Activated CD8-positive, alpha-beta memory T cell treated with anti-CD3 and anti-CD28 coated beads, Interleukin-2, amount 10 ng/mL, durations not matched to agents 7 days and 5 days (primary cell): ENCODE measurements at regions not wholly inside any gene's neighbourhood (a gene's known extent, or its start where the extent isn't known, plus 50 kb on each side); places are given as distances from the start of the nearest gene placed in this dataset.

Experiments used
- ATAC-seq: fragments of 150-1000 bp; cut with Tn5 transposase; one replicate; pipeline ENCODE4 v1.10.0; 2021; ENCODE audit warnings: moderate library complexity
- CTCF ChIA-PET: fragments of 350-600 bp; sonication (Branson Sonifier 250); formaldehyde crosslinking; loops from one replicate; lab custom pipeline; 2021; ENCODE audit warnings: antibody characterized with exemption; lab: Charles Lee
- DNase-seq: peaks from one replicate; pipeline ENCODE4 v3.0.0-alpha.2; 2020
- H3K27ac Mint-ChIP-seq: one replicate; pipeline ENCODE4 v1.8.0; 2021; ENCODE audit warnings: mild to moderate bottlenecking, mixed read lengths
- H3K27me3 Mint-ChIP-seq: one replicate; pipeline ENCODE4 v1.8.0; 2021; ENCODE audit warnings: mixed read lengths
- H3K36me3 Mint-ChIP-seq: one replicate; pipeline ENCODE4 v1.8.0; 2021; ENCODE audit warnings: mild to moderate bottlenecking, mixed read lengths
- H3K4me1 Mint-ChIP-seq: one replicate; pipeline ENCODE4 v1.8.0; 2021; ENCODE audit warnings: mixed read lengths
- H3K4me3 Mint-ChIP-seq: one replicate; pipeline ENCODE4 v1.8.0; 2021; ENCODE audit warnings: mild to moderate bottlenecking, moderate library complexity, mixed read lengths
- H3K9me3 Mint-ChIP-seq: one replicate; pipeline ENCODE4 v1.8.0; 2022; ENCODE audit warnings: low read depth, mixed read lengths

DNA sequence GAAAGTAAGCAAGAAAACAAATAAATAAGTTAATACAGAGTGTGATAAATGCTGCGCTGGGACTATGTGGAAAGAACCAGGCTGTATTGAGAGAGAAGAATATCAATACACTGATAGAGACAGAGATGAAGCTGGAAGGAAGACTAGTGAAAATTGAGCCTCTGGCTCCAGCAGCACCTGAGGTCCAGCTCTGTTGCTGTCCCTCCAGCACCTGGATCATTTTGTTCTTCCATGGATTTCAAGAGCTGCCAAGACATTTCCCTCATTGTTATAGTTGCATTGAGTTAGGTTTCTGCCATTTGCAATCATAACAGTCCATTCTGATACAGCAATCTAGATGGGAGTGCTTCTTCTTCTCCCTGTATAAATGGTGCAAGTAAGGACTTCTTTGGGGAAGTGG lies 242.7 kb upstream of the FGGY start:
- no peak overlapping the region for H3K27ac Mint-ChIP-seq
- DNase-seq (no peak), ATAC-seq (no peak)
- H3K4me1 Mint-ChIP-seq, result no peaks in the 10 kb centered on the region
- no peak overlapping the region for H3K4me3 Mint-ChIP-seq
- CTCF ChIA-PET, result interaction anchor here (1.0 kb wide), 2 partner anchors 9 to 20 kb away, joined by 3 read pairs; no protein-coding TSS in a partner anchor
- no peaks in the 10 kb centered on the region for H3K9me3 Mint-ChIP-seq
- no peaks in the 10 kb centered on the region for H3K27me3 Mint-ChIP-seq
- no peaks in the 10 kb centered on the region for H3K36me3 Mint-ChIP-seq

DNA sequence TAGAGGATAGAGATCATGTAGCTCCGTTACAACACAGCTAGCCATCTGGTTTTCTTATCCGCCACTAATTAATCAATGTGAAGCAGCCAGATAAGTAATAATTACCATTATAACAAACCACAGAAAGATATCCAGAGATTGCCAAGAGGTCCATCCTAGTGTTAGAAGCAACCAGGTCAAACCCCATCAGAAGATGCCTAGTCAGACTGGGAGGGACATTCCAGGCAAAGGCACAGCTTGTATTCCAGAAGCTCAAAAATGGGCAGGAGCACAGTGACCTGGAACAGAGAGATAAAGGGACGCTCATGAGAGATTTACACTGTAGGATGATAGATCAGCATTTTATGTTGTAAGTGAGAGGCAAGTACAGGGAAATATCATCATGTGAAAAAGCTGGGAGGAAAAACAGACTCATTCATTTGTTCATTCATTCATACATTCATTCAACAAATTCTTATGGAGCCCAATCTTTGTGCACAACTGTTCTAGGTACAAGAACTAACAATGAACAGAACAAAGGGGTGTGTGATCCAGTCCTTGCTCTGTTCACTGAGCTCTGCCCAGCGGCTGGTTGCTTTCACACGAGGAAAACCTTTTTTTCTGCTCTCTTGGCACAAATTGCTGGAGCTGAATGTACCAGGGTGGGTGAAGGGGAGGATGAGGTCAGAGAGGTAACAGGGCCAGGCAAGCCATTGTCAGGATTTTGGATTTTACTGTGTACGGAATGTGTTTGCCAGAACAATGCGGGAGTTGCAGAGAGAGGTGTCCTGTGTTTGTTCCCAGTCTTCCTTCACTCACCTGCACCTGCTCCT lies 240.8 kb upstream of the FGGY start:
- H3K4me3 Mint-ChIP-seq, result no peak overlapping the region
- no peak overlapping the region for H3K27ac Mint-ChIP-seq

GRCh38 chr1:59057211-59057694 lies 239.6 kb upstream of the FGGY start:
- no peak for DNase-seq
- Mint-ChIP-seq H3K4me3 (no peak overlapping the region), H3K36me3 (peaks cover 5% of the 10 kb centered on the region), H3K4me1 (peaks cover 8% of the 10 kb centered on the region), H3K27me3 (no peaks in the 10 kb centered on the region), H3K9me3 (no peaks in the 10 kb centered on the region), H3K27ac (no peak overlapping the region)
- CTCF ChIA-PET, result no interaction called here
- ATAC-seq, result no peak

More for the DNA sequence above, 240.8 kb upstream of the FGGY start:
- ATAC-seq (no peak), DNase-seq (no peak)
- CTCF ChIA-PET, result interaction anchor here (1.0 kb wide), 1 partner anchor 9 kb away, joined by 3 read pairs; no protein-coding TSS in a partner anchor
- Mint-ChIP-seq H3K4me1 (peaks cover 5% of the 10 kb centered on the region), H3K9me3 (no peaks in the 10 kb centered on the region), H3K36me3 (peaks cover 5% of the 10 kb centered on the region), H3K27me3 (no peaks in the 10 kb centered on the region)

GRCh38 chr1:59057796-59058195 lies 239.1 kb upstream of the FGGY start:
- peaks cover 5% of the 10 kb centered on the region for H3K36me3 Mint-ChIP-seq
- no peaks in the 10 kb centered on the region for H3K9me3 Mint-ChIP-seq
- H3K27me3 Mint-ChIP-seq, result no peaks in the 10 kb centered on the region
- CTCF ChIA-PET, result no interaction called here
- H3K4me1 Mint-ChIP-seq, result peaks cover 10% of the 10 kb centered on the region
- DNase-seq (no peak), ATAC-seq (no peak)
- no peak overlapping the region for H3K27ac Mint-ChIP-seq
- no peak overlapping the region for H3K4me3 Mint-ChIP-seq

GRCh38 chr1:59058665-59059439 lies 238.0 kb upstream of the FGGY start:
- H3K27ac Mint-ChIP-seq, result no peak overlapping the region
- H3K4me3 Mint-ChIP-seq, result no peak overlapping the region
- no peaks in the 10 kb centered on the region for H3K9me3 Mint-ChIP-seq
- no peak for DNase-seq
- CTCF ChIA-PET, result no interaction called here
- peaks cover 6% of the 10 kb centered on the region for H3K36me3 Mint-ChIP-seq
- H3K27me3 Mint-ChIP-seq, result no peaks in the 10 kb centered on the region
- peaks cover 20% of the 10 kb centered on the region for H3K4me1 Mint-ChIP-seq
- ATAC-seq, result no peak

DNA sequence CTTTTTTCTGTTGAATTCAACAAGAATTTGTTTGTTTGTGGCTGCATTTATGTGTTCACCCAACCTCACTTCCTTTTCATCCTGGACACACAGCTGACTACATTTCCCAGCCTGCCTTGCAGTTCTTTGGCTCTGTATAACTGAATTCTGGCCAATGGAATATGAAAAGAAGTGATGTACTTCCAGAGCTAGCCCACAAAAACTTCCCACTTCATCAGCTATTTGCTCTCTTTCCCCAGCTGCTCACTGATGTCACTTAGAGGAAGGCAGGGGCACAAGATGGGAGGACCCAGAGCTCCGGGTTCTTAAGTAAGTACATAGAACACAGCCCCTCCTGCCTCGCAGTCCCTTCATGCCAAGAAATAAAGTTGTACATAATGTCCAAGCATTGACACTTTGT lies 235.0 kb upstream of the FGGY start:
- Mint-ChIP-seq H3K4me1 (peaks cover 25% of the 10 kb centered on the region), H3K36me3 (peaks cover 7% of the 10 kb centered on the region), H3K27ac (no peak overlapping the region), H3K9me3 (no peaks in the 10 kb centered on the region), H3K4me3 (no peak overlapping the region), H3K27me3 (no peaks in the 10 kb centered on the region)
- DNase-seq (no peak), ATAC-seq (no peak)
- CTCF ChIA-PET, result interaction anchor here (1.3 to 2.5 kb wide), 4 partner anchors 15 to 280 kb away, joined by 3 to 8 read pairs (median 4); no protein-coding TSS in a partner anchor

- Mint-ChIP-seq H3K27ac (no peak overlapping the region), H3K9me3 (no peaks in the 10 kb centered on the region), H3K36me3 (peaks cover 7% of the 10 kb centered on the region), H3K4me3 (no peak overlapping the region), H3K27me3 (no peaks in the 10 kb centered on the region), H3K4me1 (peaks cover 25% of the 10 kb centered on the region)
- CTCF ChIA-PET, result interaction anchor here (1.1 to 2.5 kb wide), 5 partner anchors 10 to 43 kb away, joined by 3 to 8 read pairs (median 5); no protein-coding TSS in a partner anchor
- DNase-seq (no peak), ATAC-seq (no peak)
Measured at GRCh38 chr1:59062743-59063142, 234.2 kb upstream of the FGGY start.

DNA sequence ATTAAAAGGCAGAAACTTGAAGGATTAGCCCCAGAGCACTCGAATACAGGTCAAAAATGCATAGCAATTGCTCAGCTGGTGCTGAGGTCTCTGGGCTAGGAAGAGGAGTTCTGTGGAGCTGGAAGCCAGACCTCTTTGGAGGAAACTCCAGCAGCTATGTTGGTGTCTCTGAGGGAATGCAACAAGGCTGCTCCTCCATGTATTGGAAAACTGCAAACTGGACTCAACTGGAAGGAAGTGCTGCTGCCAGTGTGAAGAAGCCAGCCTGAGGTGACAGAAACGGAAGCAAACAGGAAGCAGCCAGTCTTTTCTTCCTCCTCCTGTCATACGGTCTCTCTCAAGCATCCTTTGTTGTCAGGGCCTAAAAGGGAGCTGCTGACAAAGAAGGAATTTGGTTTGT lies 233.4 kb upstream of the FGGY start:
- CTCF ChIA-PET, result interaction anchor here (1.0 to 2.2 kb wide), 5 partner anchors 10 to 282 kb away, joined by 3 to 5 read pairs (median 4); no protein-coding TSS in a partner anchor
- Mint-ChIP-seq H3K4me3 (no peak overlapping the region), H3K27me3 (no peaks in the 10 kb centered on the region), H3K36me3 (peaks cover 7% of the 10 kb centered on the region), H3K27ac (peak overlapping the region; percentile 79), H3K4me1 (peaks cover 25% of the 10 kb centered on the region), H3K9me3 (no peaks in the 10 kb centered on the region)
- ATAC-seq (peak; percentile 67), DNase-seq (peak; percentile 47)

GRCh38 chr1:59064592-59064991 lies 232.3 kb upstream of the FGGY start:
- no peak overlapping the region for H3K27ac Mint-ChIP-seq
- CTCF ChIA-PET, result interaction anchor here (0.9 to 1.9 kb wide), 4 partner anchors 8 to 635 kb away, joined by 3 to 6 read pairs (median 4); no protein-coding TSS in a partner anchor
- ATAC-seq (no peak), DNase-seq (no peak)
- no peaks in the 10 kb centered on the region for H3K27me3 Mint-ChIP-seq
- no peak overlapping the region for H3K4me3 Mint-ChIP-seq
- no peaks in the 10 kb centered on the region for H3K9me3 Mint-ChIP-seq
- H3K36me3 Mint-ChIP-seq, result peaks cover 7% of the 10 kb centered on the region
- H3K4me1 Mint-ChIP-seq, result peaks cover 25% of the 10 kb centered on the region

DNA sequence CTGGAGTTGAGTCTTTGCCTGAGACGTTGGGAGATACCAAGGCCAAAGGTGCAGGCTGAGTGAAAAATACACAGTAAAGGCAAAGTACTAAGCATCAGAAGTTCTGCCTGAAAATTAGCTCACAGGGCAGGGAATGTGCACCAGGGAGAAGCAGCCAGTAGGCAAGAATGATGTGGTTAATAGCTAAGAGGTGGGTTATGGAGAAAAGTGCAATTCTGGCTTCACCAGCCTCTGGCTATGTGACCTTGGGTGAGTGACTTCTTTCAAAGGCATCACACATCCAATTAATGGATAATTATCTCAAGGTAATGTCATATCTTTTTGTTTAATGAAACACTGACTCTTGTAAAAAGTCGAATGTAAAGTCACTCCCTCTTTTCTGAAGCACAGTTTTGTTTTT lies 230.7 kb upstream of the FGGY start:
- DNase-seq, result no peak
- Mint-ChIP-seq H3K27ac (no peak overlapping the region), H3K4me1 (peaks cover 28% of the 10 kb centered on the region), H3K9me3 (no peaks in the 10 kb centered on the region), H3K4me3 (no peak overlapping the region), H3K36me3 (peaks cover 3% of the 10 kb centered on the region), H3K27me3 (no peaks in the 10 kb centered on the region)
- no peak for ATAC-seq
- CTCF ChIA-PET, result interaction anchor here (1.4 to 1.9 kb wide), 3 partner anchors 17 to 633 kb away, joined by 3 to 6 read pairs (median 5); no protein-coding TSS in a partner anchor

DNA sequence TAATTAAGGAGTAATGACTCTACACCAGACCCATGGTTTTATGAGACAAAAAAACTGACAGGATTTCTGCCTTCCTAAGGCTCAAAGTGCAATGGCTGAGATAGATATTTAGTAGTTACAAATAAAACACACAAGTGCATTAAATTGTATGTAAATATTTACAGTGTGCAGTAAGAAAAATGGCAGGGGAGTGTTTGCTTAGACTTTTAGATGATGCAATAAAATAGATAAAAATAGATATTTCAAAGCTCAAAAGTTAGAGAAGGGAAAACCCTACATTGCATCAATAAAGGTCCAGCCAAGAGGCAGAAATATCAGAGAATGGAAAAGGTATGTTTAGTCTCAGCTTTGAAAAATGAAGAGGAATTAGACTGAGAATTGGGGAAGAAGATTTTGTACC lies 226.3 kb upstream of the FGGY start:
- Mint-ChIP-seq H3K36me3 (peaks cover 3% of the 10 kb centered on the region), H3K27ac (peak overlapping the region; percentile 85), H3K9me3 (no peaks in the 10 kb centered on the region), H3K4me3 (no peak overlapping the region), H3K27me3 (no peaks in the 10 kb centered on the region), H3K4me1 (peaks cover 23% of the 10 kb centered on the region)
- ATAC-seq (no peak), DNase-seq (no peak)
- CTCF ChIA-PET, result interaction anchor here (1.0 to 1.4 kb wide), 2 partner anchors 19 to 24 kb away, joined by 3 to 4 read pairs; no protein-coding TSS in a partner anchor

DNA sequence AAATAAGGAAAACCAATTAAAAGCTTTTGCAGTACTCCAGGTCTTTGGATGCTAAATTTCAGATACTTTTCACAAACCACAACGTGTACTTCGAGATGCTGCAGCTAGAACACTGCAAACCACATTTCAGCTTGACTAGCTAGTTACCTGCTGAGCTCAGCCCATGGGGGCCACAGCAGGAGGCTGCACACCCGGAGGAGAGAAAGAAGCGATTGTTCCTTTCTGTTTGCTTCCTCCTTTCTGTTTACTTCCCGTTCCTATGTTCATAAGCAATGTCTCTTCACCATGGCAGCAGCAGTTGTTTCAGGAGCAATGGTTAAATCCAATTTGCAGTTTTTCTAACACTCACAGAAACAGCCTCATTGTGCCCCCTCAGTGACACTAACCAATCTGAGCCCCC lies 225.6 kb upstream of the FGGY start:
- Mint-ChIP-seq H3K4me3 (peak overlapping the region; percentile 57), H3K4me1 (peaks cover 23% of the 10 kb centered on the region), H3K36me3 (peaks cover 3% of the 10 kb centered on the region), H3K9me3 (no peaks in the 10 kb centered on the region), H3K27me3 (no peaks in the 10 kb centered on the region), H3K27ac (peak overlapping the region; percentile 85)
- CTCF ChIA-PET, result interaction anchor here (1.4 kb wide), 1 partner anchor 24 kb away, joined by 4 read pairs; no protein-coding TSS in a partner anchor
- DNase-seq, result peak; percentile 48
- peak; percentile 65 for ATAC-seq
